ENCODE measurements at regions not wholly inside any gene's neighbourhood (a gene's known extent, or its start where the extent isn't known, plus 50 kb on each side); places are given as distances from the start of the nearest gene placed in this dataset.

DNA sequence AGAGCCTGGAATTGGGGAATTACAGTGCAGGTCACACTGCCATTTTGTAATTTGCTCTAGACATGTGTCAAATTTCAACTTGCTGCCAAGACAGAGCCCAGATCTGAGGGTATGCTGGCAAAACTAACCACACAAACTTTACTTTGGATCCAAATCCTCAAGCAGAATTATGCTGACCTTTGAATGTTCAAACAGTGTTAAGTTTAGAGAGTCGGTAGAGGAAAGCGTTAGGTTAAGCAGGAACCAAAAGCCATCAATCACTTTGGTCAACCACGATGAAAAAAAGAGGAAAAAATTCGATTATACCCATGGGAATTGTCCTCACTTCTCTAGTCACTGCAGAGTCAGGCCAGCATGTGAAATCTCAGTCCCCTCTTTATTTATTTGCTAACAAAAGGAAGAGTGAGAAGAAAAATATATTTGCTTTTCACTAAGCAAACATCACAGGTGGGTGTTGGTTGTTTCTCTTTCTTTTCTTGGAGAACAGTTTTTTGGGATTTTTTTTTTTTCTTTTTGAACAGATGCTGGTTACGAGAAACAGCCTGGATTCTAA, 105.1 kb upstream of the ADGRF1 start:
- TF ChIP-seq, protein P1, sequence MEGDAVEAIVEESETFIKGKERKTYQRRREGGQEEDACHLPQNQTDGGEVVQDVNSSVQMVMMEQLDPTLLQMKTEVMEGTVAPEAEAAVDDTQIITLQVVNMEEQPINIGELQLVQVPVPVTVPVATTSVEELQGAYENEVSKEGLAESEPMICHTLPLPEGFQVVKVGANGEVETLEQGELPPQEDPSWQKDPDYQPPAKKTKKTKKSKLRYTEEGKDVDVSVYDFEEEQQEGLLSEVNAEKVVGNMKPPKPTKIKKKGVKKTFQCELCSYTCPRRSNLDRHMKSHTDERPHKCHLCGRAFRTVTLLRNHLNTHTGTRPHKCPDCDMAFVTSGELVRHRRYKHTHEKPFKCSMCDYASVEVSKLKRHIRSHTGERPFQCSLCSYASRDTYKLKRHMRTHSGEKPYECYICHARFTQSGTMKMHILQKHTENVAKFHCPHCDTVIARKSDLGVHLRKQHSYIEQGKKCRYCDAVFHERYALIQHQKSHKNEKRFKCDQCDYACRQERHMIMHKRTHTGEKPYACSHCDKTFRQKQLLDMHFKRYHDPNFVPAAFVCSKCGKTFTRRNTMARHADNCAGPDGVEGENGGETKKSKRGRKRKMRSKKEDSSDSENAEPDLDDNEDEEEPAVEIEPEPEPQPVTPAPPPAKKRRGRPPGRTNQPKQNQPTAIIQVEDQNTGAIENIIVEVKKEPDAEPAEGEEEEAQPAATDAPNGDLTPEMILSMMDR (IDR thresholded peaks at IDR 0.05; ENCODE audit: insufficient read depth, low read length, poor library complexity, severe bottlenecking): no peak
- no peak for TF ChIP-seq EZH2phosphoT487 (conservative IDR thresholded peaks at IDR 0.05; ENCODE audit: low read length)
